Endodermal cell (in vitro differentiated cells): ENCODE measurements at regions not wholly inside any gene's neighbourhood (a gene's known extent, or its start where the extent isn't known, plus 50 kb on each side); places are given as distances from the start of the nearest gene placed in this dataset.

Experiments
- DNase-seq: peaks from one replicate; pipeline ENCODE4 v3.0.0-alpha.2; 2017
- H3K27ac ChIP-seq: 2 replicates; pipeline ENCODE4 v1.5.1; 2013; ENCODE audit warnings: mild to moderate bottlenecking, low read depth, low read length, moderate library complexity
- H3K27me3 ChIP-seq: 2 replicates; pipeline ENCODE4 v1.6.1; 2013; ENCODE audit warnings: mild to moderate bottlenecking, low read length, moderate library complexity; ENCODE audit not compliant: insufficient read depth, control insufficient read depth, poor library complexity, severe bottlenecking
- H3K36me3 ChIP-seq: 2 replicates; pipeline ENCODE4 v1.7.0; 2013; ENCODE audit warnings: mild to moderate bottlenecking, low read length, moderate library complexity; ENCODE audit not compliant: control insufficient read depth, insufficient read depth
- H3K4me1 ChIP-seq: one replicate; pipeline ENCODE4 v1.7.0; 2013; ENCODE audit warnings: low read length; ENCODE audit not compliant: control insufficient read depth, insufficient read depth
- H3K4me3 ChIP-seq: 2 replicates; pipeline ENCODE4 v1.5.1; 2013; ENCODE audit warnings: mild to moderate bottlenecking, low read length, moderate library complexity
- H3K9ac ChIP-seq: 2 replicates; pipeline ENCODE4 v1.6.1; 2013; ENCODE audit warnings: mild to moderate bottlenecking, low read length, moderate library complexity; ENCODE audit not compliant: poor library complexity, severe bottlenecking; ENCODE audit errors: extremely low read depth
- H3K9me3 ChIP-seq: 2 replicates; pipeline ENCODE4 v1.6.1; 2013; ENCODE audit warnings: mild to moderate bottlenecking, low read length, moderate library complexity; ENCODE audit not compliant: control insufficient read depth
- H3K27ac Mint-ChIP-seq: 2 replicates; pipeline ENCODE4 v1.8.0; 2020; ENCODE audit warnings: mixed read lengths
- H3K27me3 Mint-ChIP-seq: 2 replicates; pipeline ENCODE4 v1.8.0; 2021; ENCODE audit warnings: mild to moderate bottlenecking, mixed read lengths; ENCODE audit not compliant: insufficient read depth
- H3K36me3 Mint-ChIP-seq: 2 replicates; pipeline ENCODE4 v1.8.0; 2020; ENCODE audit warnings: low read depth, mixed read lengths
- H3K4me1 Mint-ChIP-seq: 2 replicates; pipeline ENCODE4 v1.8.0; 2020; ENCODE audit warnings: mixed read lengths
- H3K4me3 Mint-ChIP-seq: 2 replicates; pipeline ENCODE4 v1.8.0; 2020; ENCODE audit warnings: mild to moderate bottlenecking, moderate library complexity, mixed read lengths
- H3K9me3 Mint-ChIP-seq: 2 replicates; pipeline ENCODE4 v1.8.0; 2020; ENCODE audit warnings: mild to moderate bottlenecking, mixed read lengths
- CTCF ChIP-seq: fragments of 200-600 bp; sonication (generic); conservative IDR thresholded peaks from 2 replicates; pipeline ENCODE4 v1.5.0; 2021; ENCODE audit warnings: antibody characterized with exemption, mild to moderate bottlenecking
- WGBS, 2 experiments: methylation state at CpG; one replicate each; pipeline versions ENCODE4 v1.1.5 to v1.1.7; 2013; ENCODE audit warnings: missing lambda C conversion rate in 2 of 2, mixed read lengths in 1 of 2; ENCODE audit not compliant: insufficient coverage in 1 of 2, insufficient read length in 1 of 2; 5-methylcytosine and 5-hydroxymethylcytosine counted together

- no peak overlapping the region for H3K27ac Mint-ChIP-seq
- H3K36me3 Mint-ChIP-seq, result no peaks in the 10 kb centered on the region
- H3K27ac ChIP-seq, result peak overlapping the region; percentile 44
- H3K9me3 Mint-ChIP-seq, result no peaks in the 10 kb centered on the region
- H3K4me1 Mint-ChIP-seq, result peaks cover 30% of the 10 kb centered on the region
- no peaks in the 10 kb centered on the region for H3K9me3 ChIP-seq
- H3K36me3 ChIP-seq, result no peaks in the 10 kb centered on the region
- WGBS, 2 experiments, result 96 to 100% methylated on average over 2 to 4 of the region's 4 CpGs
- no peak overlapping the region for H3K4me3 ChIP-seq
- no peaks in the 10 kb centered on the region for H3K27me3 ChIP-seq
- no peak for TF ChIP-seq CTCF
- no peak overlapping the region for H3K4me3 Mint-ChIP-seq
- DNase-seq, result no peak
- H3K4me1 ChIP-seq, result peaks cover 5% of the 10 kb centered on the region
- no peak overlapping the region for H3K9ac ChIP-seq
- no peaks in the 10 kb centered on the region for H3K27me3 Mint-ChIP-seq
These were observed 120.6 kb downstream of the NUF2 start for GRCh38 chr1:163442231-163442879.

GRCh38 chr1:163442895-163443294 is 121.1 kb downstream of the NUF2 start:
- no peaks in the 10 kb centered on the region for H3K9me3 ChIP-seq
- no peaks in the 10 kb centered on the region for H3K27me3 ChIP-seq
- Mint-ChIP-seq H3K4me1 (peaks cover 31% of the 10 kb centered on the region), H3K36me3 (no peaks in the 10 kb centered on the region), H3K27ac (no peak overlapping the region), H3K9me3 (no peaks in the 10 kb centered on the region), H3K27me3 (no peaks in the 10 kb centered on the region), H3K4me3 (no peak overlapping the region)
- H3K4me3 ChIP-seq, result no peak overlapping the region
- 73 to 83% methylated on average over 5 to 7 of the region's 7 CpGs for WGBS, 2 experiments
- DNase-seq, result no peak
- H3K9ac ChIP-seq, result no peak overlapping the region
- H3K4me1 ChIP-seq, result peaks cover 5% of the 10 kb centered on the region
- H3K27ac ChIP-seq, result peak overlapping the region; percentile 76
- H3K36me3 ChIP-seq, result no peaks in the 10 kb centered on the region
- TF ChIP-seq CTCF, result no peak

- 83 to 90% methylated on average over 2 to 4 of the region's 4 CpGs for WGBS, 2 experiments
- Mint-ChIP-seq H3K27me3 (no peaks in the 10 kb centered on the region), H3K27ac (no peak overlapping the region), H3K9me3 (no peaks in the 10 kb centered on the region), H3K4me3 (no peak overlapping the region), H3K36me3 (no peaks in the 10 kb centered on the region), H3K4me1 (peaks cover 31% of the 10 kb centered on the region)
- peak; percentile 35 for TF ChIP-seq CTCF
- Histone ChIP-seq H3K4me1 (no peaks in the 10 kb centered on the region), H3K9me3 (no peaks in the 10 kb centered on the region), H3K36me3 (no peaks in the 10 kb centered on the region), H3K9ac (no peak overlapping the region), H3K4me3 (no peak overlapping the region), H3K27ac (no peak overlapping the region), H3K27me3 (no peaks in the 10 kb centered on the region)
- no peak for DNase-seq
These were observed 122.1 kb downstream of the NUF2 start for GRCh38 chr1:163443863-163444262.
